ENCODE measurements at regions not wholly inside any gene's neighbourhood (a gene's known extent, or its start where the extent isn't known, plus 50 kb on each side); places are given as distances from the start of the nearest gene placed in this dataset.

DNA sequence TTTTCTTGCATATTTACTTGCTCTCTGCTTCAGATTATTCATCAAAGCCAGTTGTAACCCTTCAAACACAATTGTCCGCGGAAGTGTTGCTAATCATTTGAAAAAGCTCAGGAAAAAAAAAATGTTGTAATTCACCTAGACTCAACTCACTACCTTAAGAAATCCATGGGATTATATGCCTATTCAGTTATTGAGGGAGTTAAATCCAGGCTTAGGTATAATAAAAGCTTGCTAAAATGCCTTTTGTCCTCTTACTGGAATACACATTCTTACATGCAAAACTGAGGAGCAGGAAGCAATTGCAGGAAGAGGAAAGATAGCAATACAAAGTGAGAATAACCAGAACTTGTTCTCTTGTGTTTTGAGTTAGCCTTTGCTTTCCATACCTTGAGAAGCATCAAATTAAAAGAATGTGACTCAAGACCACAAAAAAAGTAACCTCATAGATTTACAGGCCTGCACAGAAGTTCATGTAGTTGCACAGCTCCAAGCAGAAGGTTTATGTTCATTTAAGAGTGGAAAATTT, 91.4 kb upstream of the FAM241A start:
- DNase-seq: no peak
- Histone ChIP-seq H3K27me3 (replicated peaks) (no peaks in the 10 kb centered on the region), H3K27ac (no peak overlapping the region), H3K4me3 (ENCODE audit: low read depth, low read length) (no peak overlapping the region), H3K36me3 (replicated peaks) (no peaks in the 10 kb centered on the region)
- TF ChIP-seq, protein P1, sequence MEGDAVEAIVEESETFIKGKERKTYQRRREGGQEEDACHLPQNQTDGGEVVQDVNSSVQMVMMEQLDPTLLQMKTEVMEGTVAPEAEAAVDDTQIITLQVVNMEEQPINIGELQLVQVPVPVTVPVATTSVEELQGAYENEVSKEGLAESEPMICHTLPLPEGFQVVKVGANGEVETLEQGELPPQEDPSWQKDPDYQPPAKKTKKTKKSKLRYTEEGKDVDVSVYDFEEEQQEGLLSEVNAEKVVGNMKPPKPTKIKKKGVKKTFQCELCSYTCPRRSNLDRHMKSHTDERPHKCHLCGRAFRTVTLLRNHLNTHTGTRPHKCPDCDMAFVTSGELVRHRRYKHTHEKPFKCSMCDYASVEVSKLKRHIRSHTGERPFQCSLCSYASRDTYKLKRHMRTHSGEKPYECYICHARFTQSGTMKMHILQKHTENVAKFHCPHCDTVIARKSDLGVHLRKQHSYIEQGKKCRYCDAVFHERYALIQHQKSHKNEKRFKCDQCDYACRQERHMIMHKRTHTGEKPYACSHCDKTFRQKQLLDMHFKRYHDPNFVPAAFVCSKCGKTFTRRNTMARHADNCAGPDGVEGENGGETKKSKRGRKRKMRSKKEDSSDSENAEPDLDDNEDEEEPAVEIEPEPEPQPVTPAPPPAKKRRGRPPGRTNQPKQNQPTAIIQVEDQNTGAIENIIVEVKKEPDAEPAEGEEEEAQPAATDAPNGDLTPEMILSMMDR (IDR thresholded peaks at IDR 0.05; ENCODE audit: low read depth, low read length, missing control alignments): no peak
- in situ Hi-C loops (cut with HindIII; ENCODE audit: low pct_ligation_motif_present, low sequenced_read_pairs): no loop called here

DNA sequence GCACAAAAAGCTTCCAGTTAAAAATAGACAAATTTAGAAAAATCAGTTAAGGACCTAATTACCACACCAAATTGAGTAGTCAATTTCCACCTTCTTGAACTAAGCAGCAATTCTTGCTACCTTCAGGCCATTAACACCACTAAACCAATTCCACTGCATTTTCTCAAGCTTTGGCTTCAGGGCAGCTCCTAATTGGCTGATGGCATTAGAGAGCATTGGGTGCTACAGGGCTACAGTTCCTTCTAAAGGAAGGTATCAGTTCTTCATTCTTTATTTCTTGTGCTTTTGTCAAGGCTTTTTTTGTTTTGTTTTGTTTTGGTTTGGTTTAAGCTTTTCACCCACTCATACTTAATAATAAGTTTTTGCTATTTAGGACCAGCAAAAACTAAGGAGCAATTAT, 90.2 kb upstream of the FAM241A start:
- TF ChIP-seq, protein P1 (IDR thresholded peaks at IDR 0.05; ENCODE audit: low read depth, low read length, missing control alignments): no peak
- Histone ChIP-seq H3K27ac (no peak overlapping the region), H3K4me3 (ENCODE audit: low read depth, low read length) (no peak overlapping the region), H3K27me3 (replicated peaks) (no peaks in the 10 kb centered on the region), H3K36me3 (replicated peaks) (no peaks in the 10 kb centered on the region)
- in situ Hi-C loops (cut with HindIII; ENCODE audit: low pct_ligation_motif_present, low sequenced_read_pairs): no loop called here
- no peak for DNase-seq

DNA sequence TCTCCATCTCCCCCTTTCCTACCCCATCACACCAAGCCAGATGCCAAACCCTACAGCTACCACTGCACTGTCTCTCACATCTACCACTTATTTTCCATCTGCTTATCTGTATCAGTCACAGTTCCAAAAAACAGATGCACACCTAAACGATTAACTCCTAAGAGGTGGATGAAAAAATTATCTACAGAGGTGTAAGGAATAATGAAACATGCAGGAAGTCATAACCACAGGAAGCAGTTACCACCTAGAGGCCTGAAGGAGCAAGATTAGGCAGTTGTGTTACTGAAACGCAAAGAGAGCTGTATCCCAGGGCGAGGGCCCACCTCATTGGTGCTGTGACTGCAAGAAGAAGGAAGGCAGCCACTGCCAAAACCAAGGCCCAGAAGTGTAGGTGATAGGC, 87.8 kb upstream of the FAM241A start:
- in situ Hi-C loops (cut with HindIII; ENCODE audit: low pct_ligation_motif_present, low sequenced_read_pairs): no loop called here
- DNase-seq: no peak
- no peak overlapping the region for H3K27ac ChIP-seq
- no peaks in the 10 kb centered on the region for H3K36me3 ChIP-seq (replicated peaks)
- no peaks in the 10 kb centered on the region for H3K27me3 ChIP-seq (replicated peaks)
- H3K4me3 ChIP-seq (ENCODE audit: low read depth, low read length): no peak overlapping the region
- TF ChIP-seq, protein P1 (IDR thresholded peaks at IDR 0.05; ENCODE audit: low read depth, low read length, missing control alignments): no peak

DNA sequence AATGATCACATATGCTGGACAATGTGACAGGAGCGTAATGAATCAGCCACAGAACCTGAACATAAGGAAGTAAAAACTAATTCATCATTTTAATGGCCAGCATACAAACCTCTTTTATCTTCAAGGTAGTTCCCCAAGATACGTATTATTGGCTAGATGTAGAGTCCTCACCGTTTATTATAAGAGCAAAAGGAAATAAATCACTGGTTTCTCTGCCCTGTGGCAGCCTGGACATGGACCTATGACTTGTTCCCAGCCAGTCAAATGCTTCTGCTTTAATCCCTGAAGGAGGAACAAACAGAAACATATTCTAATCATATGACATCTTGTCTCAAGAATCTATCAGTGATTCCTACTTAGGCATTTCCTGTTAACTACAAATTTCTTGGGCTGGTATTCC, 86.8 kb upstream of the FAM241A start:
- no peak for DNase-seq
- Histone ChIP-seq H3K36me3 (replicated peaks) (no peaks in the 10 kb centered on the region), H3K27ac (no peak overlapping the region), H3K27me3 (replicated peaks) (no peaks in the 10 kb centered on the region), H3K4me3 (ENCODE audit: low read depth, low read length) (no peak overlapping the region)
- TF ChIP-seq, protein P1 (IDR thresholded peaks at IDR 0.05; ENCODE audit: low read depth, low read length, missing control alignments): no peak
- in situ Hi-C loops (cut with HindIII; ENCODE audit: low pct_ligation_motif_present, low sequenced_read_pairs): no loop called here

DNA sequence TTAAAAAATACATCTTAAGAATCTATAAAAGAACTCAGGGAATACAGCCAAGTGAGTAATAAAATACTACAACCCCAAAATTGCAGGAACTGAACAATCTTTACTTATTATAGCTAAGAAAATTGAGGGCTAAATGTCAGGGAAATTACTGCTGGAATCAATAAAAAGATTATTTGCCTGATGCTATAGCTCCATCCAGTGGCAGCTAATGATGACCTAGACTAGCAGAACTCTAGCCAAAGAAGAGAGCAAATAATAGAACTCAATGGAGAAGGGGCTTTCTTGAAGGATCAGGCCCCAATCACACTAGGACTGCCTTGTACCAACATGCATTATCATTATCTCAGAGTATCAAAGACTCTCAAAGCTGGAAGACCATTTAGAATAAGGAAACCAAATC, 85.0 kb upstream of the FAM241A start:
- in situ Hi-C loops (cut with HindIII; ENCODE audit: low pct_ligation_motif_present, low sequenced_read_pairs): no loop called here
- Histone ChIP-seq H3K36me3 (replicated peaks) (no peaks in the 10 kb centered on the region), H3K27ac (no peak overlapping the region), H3K4me3 (ENCODE audit: low read depth, low read length) (no peak overlapping the region), H3K27me3 (replicated peaks) (no peaks in the 10 kb centered on the region)
- TF ChIP-seq, protein P1 (IDR thresholded peaks at IDR 0.05; ENCODE audit: low read depth, low read length, missing control alignments): peak; percentile 69
- DNase-seq: peak; percentile 23

DNA sequence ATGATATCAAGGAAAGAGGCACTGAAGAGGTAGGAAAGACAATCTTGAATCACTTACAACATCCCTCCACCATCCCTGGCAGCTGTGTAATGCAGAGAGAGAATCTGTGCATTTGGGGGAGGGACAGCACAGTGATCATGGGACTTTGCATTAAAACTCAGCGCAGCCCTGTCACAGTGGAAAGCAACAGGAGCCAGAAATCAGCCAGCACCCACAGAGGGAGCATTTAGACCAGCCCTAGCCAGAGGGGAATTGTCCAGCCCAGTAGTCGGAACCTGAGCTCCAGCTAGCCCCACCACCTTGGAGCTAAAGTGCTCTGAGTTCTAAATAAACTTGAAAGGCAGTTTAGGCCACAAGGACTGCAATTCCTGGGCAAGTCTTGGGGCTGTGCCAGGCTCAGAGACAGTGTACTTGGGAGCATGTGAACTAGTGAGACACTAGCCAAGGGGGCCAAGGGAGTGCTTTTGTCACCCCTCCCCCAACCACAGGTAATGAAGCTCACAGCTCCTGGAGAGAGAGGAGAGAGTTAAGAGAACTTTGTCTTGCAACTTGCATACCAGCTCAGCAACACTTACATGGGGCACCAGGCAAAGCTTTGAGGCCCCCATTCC, 83.9 kb upstream of the FAM241A start:
- TF ChIP-seq, protein P1 (IDR thresholded peaks at IDR 0.05; ENCODE audit: low read depth, low read length, missing control alignments): no peak
- Histone ChIP-seq H3K27ac (no peak overlapping the region), H3K27me3 (replicated peaks) (no peaks in the 10 kb centered on the region), H3K36me3 (replicated peaks) (no peaks in the 10 kb centered on the region), H3K4me3 (ENCODE audit: low read depth, low read length) (no peak overlapping the region)
- DNase-seq: no peak
- in situ Hi-C loops (cut with HindIII; ENCODE audit: low pct_ligation_motif_present, low sequenced_read_pairs): no loop called here

All from brain microvascular endothelial cell (primary cell).